ENCODE measurements at regions not wholly inside any gene's neighbourhood (a gene's known extent, or its start where the extent isn't known, plus 50 kb on each side); places are given as distances from the start of the nearest gene placed in this dataset.

GRCh38 chr13:81408647-81409046, 1067.7 kb upstream of the SPRY2 start:
- TF ChIP-seq GATA2 (IDR thresholded peaks at IDR 0.05; ENCODE audit: insufficient read depth, insufficient read length, low read depth, low read length) (no peak), POLR2A (IDR thresholded peaks at IDR 0.05; ENCODE audit: low read depth, low read length) (no peak), MAX (IDR thresholded peaks at IDR 0.05; ENCODE audit: insufficient read depth, insufficient read length) (no peak), CTCF (IDR thresholded peaks at IDR 0.05; ENCODE audit: extremely low read depth in 1 of 2, insufficient read depth in 1 of 2, low read depth in 1 of 2, low read length in 2 of 2) (no peak), POLR2AphosphoS5 (IDR thresholded peaks at IDR 0.05; ENCODE audit: insufficient read depth, low read depth, low read length) (no peak), FOS (IDR thresholded peaks at IDR 0.05; ENCODE audit: borderline replicate concordance, insufficient read depth, low read length) (no peak), MYC (IDR thresholded peaks at IDR 0.05; ENCODE audit: low read depth, low read length) (no peak), JUN (IDR thresholded peaks at IDR 0.05; ENCODE audit: borderline replicate concordance, insufficient read depth, insufficient read length, low read depth) (no peak)
- ChIA-PET CTCF (no interaction called here), POLR2A (no interaction called here)
- Histone ChIP-seq H3K9me1 (replicated peaks; ENCODE audit: control insufficient read depth, extremely low read depth, insufficient read depth, low read length) (no peaks in the 10 kb centered on the region), H3K9me3 (replicated peaks; ENCODE audit: control insufficient read depth, insufficient read depth, low read length) (no peaks in the 10 kb centered on the region), H3K4me3 (replicated peaks in 1 of 3; ENCODE audit: insufficient read depth in 1 of 3, low read depth in 1 of 3, low read length in 3 of 3) (no peak overlapping the region), H4K20me1 (replicated peaks; ENCODE audit: control insufficient read depth, extremely low read depth, insufficient read depth, low read length) (no peaks in the 10 kb centered on the region), H2AFZ (ENCODE audit: low read depth, low read length) (no peak overlapping the region), H3K79me2 (ENCODE audit: control insufficient read depth, insufficient read depth, low read length) (no peaks in the 10 kb centered on the region), H3K9ac (replicated peaks; ENCODE audit: extremely low read depth, insufficient read depth, low read length) (no peak overlapping the region), H3K4me2 (ENCODE audit: insufficient read depth, low read length) (no peak overlapping the region), H3K27ac (ENCODE audit: insufficient read depth, low read depth, low read length) (no peak overlapping the region), H3K36me3 (ENCODE audit: control insufficient read depth in 2 of 2, extremely low read depth in 1 of 2, insufficient read depth in 2 of 2, low read length in 2 of 2) (no peaks in the 10 kb centered on the region), H3K4me1 (ENCODE audit: control insufficient read depth, extremely low read depth, insufficient read depth, low read length) (no peaks in the 10 kb centered on the region), H3K27me3 (ENCODE audit: control insufficient read depth in 2 of 2, insufficient read depth in 2 of 2, low read length in 2 of 2) (no peaks in the 10 kb centered on the region)
- FAIRE-seq (no peak), DNase-seq (ENCODE audit: low read depth, low spot score) (no peak)
- BruUV-seq (replicated peaks) = no TSS peak
- dilution Hi-C loops (cut with MboI; ENCODE audit: extremely low pct_ligation_motif_present, low sequenced_read_pairs) = no loop called here
- intact Hi-C loops (cut with micrococcal nuclease) = no loop called here

All from endothelial cell of umbilical vein (primary cell).